Body of pancreas (tissue), 4 donors: ENCODE measurements at regions not wholly inside any gene's neighbourhood (a gene's known extent, or its start where the extent isn't known, plus 50 kb on each side); places are given as distances from the start of the nearest gene placed in this dataset.
A peak's percentile ranks its signal among the peaks of the same experiment; 100 is the strongest.

Source experiments
- ATAC-seq: fragments of 150-250 bp; one replicate; pipeline ENCODE4 v1.9.1; 2016
- DNase-seq, 4 donors: peaks; one replicate each; pipeline ENCODE4 v3.0.0-alpha.2; 2019
- H3K27ac ChIP-seq, 4 donors: fragments of 200-600 bp; sonication (generic); 1 replicate in 3 of 4; 2 replicates in 1 of 4; pipeline versions ENCODE4 v1.5.1 to v1.6.1; 2016 to 2019; ENCODE audit warnings: mild to moderate bottlenecking in 1 of 4, mixed read lengths in 1 of 4, moderate library complexity in 1 of 4
- H3K27me3 ChIP-seq, 2 donors: fragments of 200-600 bp; sonication (generic); one replicate each; pipeline ENCODE4 v1.6.0; 2016; ENCODE audit warnings: mild to moderate bottlenecking in 1 of 2
- H3K36me3 ChIP-seq, 2 donors: fragments of 200-600 bp; sonication (generic); replicated peaks in 1 of 2; 2 replicates each; pipeline ENCODE4 v1.5.1; 2016; ENCODE audit warnings: low read depth in 2 of 2; ENCODE audit not compliant: insufficient read depth in 1 of 2
- H3K4me1 ChIP-seq: fragments of 200-600 bp; sonication (generic); one replicate; pipeline ENCODE4 v1.6.0; 2016
- H3K4me3 ChIP-seq, 2 donors: fragments of 200-600 bp; sonication (generic); 1 replicate in 1 of 2; 2 replicates in 1 of 2; pipeline ENCODE4 v1.5.1; 2016 to 2019
- H3K9me3 ChIP-seq, 3 donors: fragments of 200-600 bp; sonication (generic); 1 replicate in 2 of 3; 2 replicates in 1 of 3; pipeline ENCODE4 v1.5.1; 2016
- POLR2A ChIP-seq, 3 donors: fragments of 450-650 bp; IDR thresholded peaks; one replicate each; pipeline ENCODE4 v1.6.1; 2016; ENCODE audit warnings: antibody characterized with exemption in 3 of 3, mild to moderate bottlenecking in 2 of 3
- WGBS, 2 donors: methylation state at CpG; one replicate each; pipeline ENCODE4 v1.1.5; 2017; 5-methylcytosine and 5-hydroxymethylcytosine counted together
- intact Hi-C: fragments of 100-400 bp; cut with DNase I; formaldehyde crosslinking; loops from one replicate; pipeline ENCODE4 v1.15.1; 2023
- TF ChIP-seq, protein P1 (sequence below), 7 experiments: fragments of 450-650 bp in 4 of 7; fragments of 200-600 bp in 3 of 7; sonication (generic) in 3 of 7; IDR thresholded peaks; one replicate each; pipeline ENCODE4 v1.5.1; 2016 to 2019; ENCODE audit warnings: antibody characterized with exemption in 7 of 7

DNA sequence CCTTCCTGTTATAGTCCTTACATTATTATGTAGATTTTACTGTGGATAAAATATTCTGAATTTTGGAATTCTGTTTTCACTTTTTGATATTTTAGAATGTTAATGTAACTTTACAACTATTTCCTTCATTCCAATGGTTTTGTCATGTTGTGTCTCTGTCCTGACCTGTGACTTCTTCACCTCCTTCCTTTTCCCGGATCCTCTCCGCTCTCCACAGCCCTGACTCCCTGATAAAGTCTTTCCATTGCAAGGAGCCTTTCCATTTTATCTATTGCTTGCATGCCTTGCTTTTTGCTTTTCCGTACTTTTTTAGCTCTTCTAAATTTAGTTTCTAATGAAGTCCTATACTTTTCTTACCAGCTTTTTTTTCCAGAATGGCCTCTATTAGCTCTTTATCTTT lies 117.6 kb upstream of the ARRDC3 start:
- no peaks in the 10 kb centered on the region for H3K27me3 ChIP-seq
- intact Hi-C loops = no loop called here
- DNase-seq = no peak
- TF ChIP-seq, protein P1, sequence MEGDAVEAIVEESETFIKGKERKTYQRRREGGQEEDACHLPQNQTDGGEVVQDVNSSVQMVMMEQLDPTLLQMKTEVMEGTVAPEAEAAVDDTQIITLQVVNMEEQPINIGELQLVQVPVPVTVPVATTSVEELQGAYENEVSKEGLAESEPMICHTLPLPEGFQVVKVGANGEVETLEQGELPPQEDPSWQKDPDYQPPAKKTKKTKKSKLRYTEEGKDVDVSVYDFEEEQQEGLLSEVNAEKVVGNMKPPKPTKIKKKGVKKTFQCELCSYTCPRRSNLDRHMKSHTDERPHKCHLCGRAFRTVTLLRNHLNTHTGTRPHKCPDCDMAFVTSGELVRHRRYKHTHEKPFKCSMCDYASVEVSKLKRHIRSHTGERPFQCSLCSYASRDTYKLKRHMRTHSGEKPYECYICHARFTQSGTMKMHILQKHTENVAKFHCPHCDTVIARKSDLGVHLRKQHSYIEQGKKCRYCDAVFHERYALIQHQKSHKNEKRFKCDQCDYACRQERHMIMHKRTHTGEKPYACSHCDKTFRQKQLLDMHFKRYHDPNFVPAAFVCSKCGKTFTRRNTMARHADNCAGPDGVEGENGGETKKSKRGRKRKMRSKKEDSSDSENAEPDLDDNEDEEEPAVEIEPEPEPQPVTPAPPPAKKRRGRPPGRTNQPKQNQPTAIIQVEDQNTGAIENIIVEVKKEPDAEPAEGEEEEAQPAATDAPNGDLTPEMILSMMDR (IDR thresholded peaks at IDR 0.05) = no peak
- TF ChIP-seq POLR2A (IDR thresholded peaks at IDR 0.05) = no peak
- no peaks in the 10 kb centered on the region for H3K9me3 ChIP-seq
- no peak for ATAC-seq
- no peak overlapping the region for H3K27ac ChIP-seq
- H3K4me1 ChIP-seq = no peaks in the 10 kb centered on the region
- H3K36me3 ChIP-seq = no peaks in the 10 kb centered on the region
- WGBS, 2 donors = 44 to 73% methylated on average over 3 of the region's 3 CpGs
- no peak overlapping the region for H3K4me3 ChIP-seq

DNA sequence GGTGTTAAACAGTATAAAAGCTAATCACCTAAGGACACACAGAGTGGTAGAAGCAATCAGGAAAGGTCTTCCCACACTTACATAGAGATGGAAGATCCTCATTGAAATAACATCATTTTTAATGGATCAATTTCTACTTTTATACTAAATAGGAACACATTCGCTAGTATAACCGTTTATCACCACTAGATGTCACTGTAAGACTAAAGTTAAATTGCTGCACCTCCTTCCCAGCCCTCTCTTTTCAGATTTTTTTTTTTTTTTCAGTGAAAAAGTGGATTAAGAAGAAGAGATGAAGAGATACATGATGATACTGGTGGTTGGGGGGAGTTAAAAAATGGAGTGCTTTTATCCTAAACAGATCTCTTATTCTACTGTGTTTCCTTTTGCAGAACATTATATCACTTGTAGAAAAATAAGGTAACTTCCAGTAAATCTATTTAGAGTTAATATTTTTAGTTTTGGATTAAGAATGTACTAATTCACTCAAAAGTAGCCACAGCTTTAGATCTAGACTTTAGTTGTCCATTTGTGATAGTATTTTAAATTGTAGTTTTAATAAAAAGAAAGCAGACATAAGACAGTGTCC lies 116.9 kb upstream of the ARRDC3 start:
- Histone ChIP-seq H3K27ac (no peak overlapping the region), H3K27me3 (no peaks in the 10 kb centered on the region), H3K4me1 (no peaks in the 10 kb centered on the region), H3K9me3 (no peaks in the 10 kb centered on the region), H3K4me3 (no peak overlapping the region), H3K36me3 (no peaks in the 10 kb centered on the region)
- ATAC-seq (no peak), DNase-seq (no peak)
- 0% methylated on average over 2 of the region's 2 CpGs for WGBS, 2 donors
- no peak for TF ChIP-seq POLR2A (IDR thresholded peaks at IDR 0.05)
- TF ChIP-seq, protein P1 (IDR thresholded peaks at IDR 0.05) = peak; percentile 40 to 61 (median 59)
- intact Hi-C loops = no loop called here

DNA sequence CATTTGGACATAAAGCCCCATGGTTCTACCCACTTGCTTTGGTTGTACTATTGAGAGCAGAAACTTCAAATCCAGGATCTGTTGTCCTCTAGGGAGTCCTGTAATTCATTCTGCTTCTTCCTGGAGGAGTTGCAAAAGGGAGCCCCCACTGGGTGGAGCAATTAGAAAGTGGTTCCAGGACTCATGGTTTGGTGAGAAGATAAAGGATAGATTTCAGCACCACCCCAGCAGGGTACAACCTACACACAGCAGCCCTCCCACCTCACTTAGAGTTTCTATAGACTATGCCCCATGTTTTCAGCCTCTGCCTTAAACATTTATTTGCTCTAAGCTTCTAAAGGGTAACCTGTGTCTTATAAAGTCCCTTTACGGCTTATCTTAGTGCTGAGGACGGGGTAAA lies 112.6 kb upstream of the ARRDC3 start:
- Histone ChIP-seq H3K4me1 (no peaks in the 10 kb centered on the region), H3K36me3 (no peaks in the 10 kb centered on the region), H3K27me3 (no peaks in the 10 kb centered on the region), H3K27ac (no peak overlapping the region), H3K9me3 (no peaks in the 10 kb centered on the region), H3K4me3 (no peak overlapping the region)
- WGBS, 2 donors = 55 to 72% methylated on average over 2 of the region's 2 CpGs
- no peak for TF ChIP-seq POLR2A (IDR thresholded peaks at IDR 0.05)
- TF ChIP-seq, protein P1 (IDR thresholded peaks at IDR 0.05) = no peak
- intact Hi-C loops = no loop called here
- DNase-seq = no peak
- ATAC-seq = no peak

DNA sequence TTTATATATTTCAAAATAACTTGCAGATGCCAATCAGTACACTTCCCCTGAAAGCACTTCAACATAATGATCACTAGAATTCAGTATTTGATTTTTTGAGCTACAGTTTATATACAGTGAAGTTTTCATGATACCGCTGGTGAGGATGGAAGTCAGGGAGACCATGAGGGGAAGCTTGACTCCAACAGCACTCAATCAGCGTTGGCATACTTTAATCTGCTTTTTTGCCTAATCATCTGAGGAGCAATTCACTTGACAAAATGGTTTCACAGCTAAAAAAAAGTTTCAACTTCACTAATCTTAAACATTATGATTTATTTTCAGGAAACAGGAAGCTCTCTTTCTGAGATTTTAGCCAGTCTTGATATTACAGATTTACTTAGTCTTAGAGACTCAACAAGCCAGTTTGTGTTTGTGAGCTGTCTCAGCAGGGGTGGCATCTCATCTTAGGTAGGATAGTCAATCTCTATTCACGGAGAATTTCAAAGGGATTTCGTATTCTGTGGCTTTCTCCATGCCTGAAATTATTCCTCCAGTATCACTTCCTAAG lies 111.4 kb upstream of the ARRDC3 start:
- intact Hi-C loops = no loop called here
- Histone ChIP-seq H3K9me3 (no peaks in the 10 kb centered on the region), H3K4me1 (no peaks in the 10 kb centered on the region), H3K27me3 (no peaks in the 10 kb centered on the region), H3K27ac (no peak overlapping the region), H3K4me3 (no peak overlapping the region), H3K36me3 (no peaks in the 10 kb centered on the region)
- WGBS, 2 donors = 63 to 74% methylated on average over 4 of the region's 4 CpGs
- no peak for ATAC-seq
- TF ChIP-seq POLR2A (IDR thresholded peaks at IDR 0.05) = no peak
- TF ChIP-seq, protein P1 (IDR thresholded peaks at IDR 0.05) = no peak
- no peak for DNase-seq

DNA sequence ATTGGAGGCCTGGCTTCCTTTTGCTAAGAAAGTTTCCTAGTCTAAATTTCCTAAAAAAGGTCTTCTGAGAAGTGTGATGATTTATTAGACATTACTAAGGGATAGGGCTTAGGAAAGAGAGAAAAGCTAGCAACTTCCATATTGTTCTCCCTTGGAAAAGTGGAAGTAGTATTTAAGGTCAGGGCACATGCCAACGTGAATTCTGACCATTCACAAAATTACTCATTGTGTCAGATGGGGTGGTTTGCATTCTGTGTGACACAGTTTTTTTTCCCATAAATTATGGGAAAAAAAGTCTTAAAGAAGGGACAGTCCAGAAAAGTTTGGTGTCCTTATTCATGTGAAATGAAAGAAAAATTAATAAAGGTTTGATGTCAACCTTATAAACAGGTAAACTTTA lies 110.0 kb upstream of the ARRDC3 start:
- 19 to 33% methylated on average over 1 of the region's 1 CpG for WGBS, 2 donors
- H3K4me1 ChIP-seq = no peaks in the 10 kb centered on the region
- intact Hi-C loops = no loop called here
- H3K4me3 ChIP-seq = no peak overlapping the region
- TF ChIP-seq POLR2A (IDR thresholded peaks at IDR 0.05) = no peak
- TF ChIP-seq, protein P1 (IDR thresholded peaks at IDR 0.05) = no peak
- DNase-seq = no peak
- no peaks in the 10 kb centered on the region for H3K36me3 ChIP-seq
- no peaks in the 10 kb centered on the region for H3K9me3 ChIP-seq
- no peak overlapping the region for H3K27ac ChIP-seq
- no peak for ATAC-seq
- no peaks in the 10 kb centered on the region for H3K27me3 ChIP-seq
